ENCODE measurements at regions not wholly inside any gene's neighbourhood (a gene's known extent, or its start where the extent isn't known, plus 50 kb on each side); places are given as distances from the start of the nearest gene placed in this dataset.

GRCh38 chr11:91866642-91867041 is 358.0 kb upstream of the FAT3 start:
- DNase-seq (ENCODE audit: low spot score) = no peak
- TF ChIP-seq KAT7 (CRISPR knock-in tag; IDR thresholded peaks at IDR 0.05; ENCODE audit: borderline replicate concordance) = no peak
- no peak for TF ChIP-seq FOXP4 (CRISPR knock-in tag; IDR thresholded peaks at IDR 0.05)
- no peak for TF ChIP-seq ZNF263 (CRISPR knock-in tag; IDR thresholded peaks at IDR 0.05; ENCODE audit: low read depth)
- TF ChIP-seq, protein P1, sequence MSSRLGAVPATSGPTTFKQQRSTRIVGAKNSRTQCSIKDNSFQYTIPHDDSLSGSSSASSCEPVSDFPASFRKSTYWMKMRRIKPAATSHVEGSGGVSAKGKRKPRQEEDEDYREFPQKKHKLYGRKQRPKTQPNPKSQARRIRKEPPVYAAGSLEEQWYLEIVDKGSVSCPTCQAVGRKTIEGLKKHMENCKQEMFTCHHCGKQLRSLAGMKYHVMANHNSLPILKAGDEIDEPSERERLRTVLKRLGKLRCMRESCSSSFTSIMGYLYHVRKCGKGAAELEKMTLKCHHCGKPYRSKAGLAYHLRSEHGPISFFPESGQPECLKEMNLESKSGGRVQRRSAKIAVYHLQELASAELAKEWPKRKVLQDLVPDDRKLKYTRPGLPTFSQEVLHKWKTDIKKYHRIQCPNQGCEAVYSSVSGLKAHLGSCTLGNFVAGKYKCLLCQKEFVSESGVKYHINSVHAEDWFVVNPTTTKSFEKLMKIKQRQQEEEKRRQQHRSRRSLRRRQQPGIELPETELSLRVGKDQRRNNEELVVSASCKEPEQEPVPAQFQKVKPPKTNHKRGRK (CRISPR knock-in tag; IDR thresholded peaks at IDR 0.05; ENCODE audit: borderline replicate concordance) = no peak
- TF ChIP-seq, protein P2, sequence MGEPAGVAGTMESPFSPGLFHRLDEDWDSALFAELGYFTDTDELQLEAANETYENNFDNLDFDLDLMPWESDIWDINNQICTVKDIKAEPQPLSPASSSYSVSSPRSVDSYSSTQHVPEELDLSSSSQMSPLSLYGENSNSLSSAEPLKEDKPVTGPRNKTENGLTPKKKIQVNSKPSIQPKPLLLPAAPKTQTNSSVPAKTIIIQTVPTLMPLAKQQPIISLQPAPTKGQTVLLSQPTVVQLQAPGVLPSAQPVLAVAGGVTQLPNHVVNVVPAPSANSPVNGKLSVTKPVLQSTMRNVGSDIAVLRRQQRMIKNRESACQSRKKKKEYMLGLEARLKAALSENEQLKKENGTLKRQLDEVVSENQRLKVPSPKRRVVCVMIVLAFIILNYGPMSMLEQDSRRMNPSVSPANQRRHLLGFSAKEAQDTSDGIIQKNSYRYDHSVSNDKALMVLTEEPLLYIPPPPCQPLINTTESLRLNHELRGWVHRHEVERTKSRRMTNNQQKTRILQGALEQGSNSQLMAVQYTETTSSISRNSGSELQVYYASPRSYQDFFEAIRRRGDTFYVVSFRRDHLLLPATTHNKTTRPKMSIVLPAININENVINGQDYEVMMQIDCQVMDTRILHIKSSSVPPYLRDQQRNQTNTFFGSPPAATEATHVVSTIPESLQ (CRISPR knock-in tag; IDR thresholded peaks at IDR 0.05) = no peak
- TF ChIP-seq ZNF425 (CRISPR knock-in tag; conservative IDR thresholded peaks at IDR 0.05) = no peak
- TF ChIP-seq STAT6 (CRISPR knock-in tag; conservative IDR thresholded peaks at IDR 0.05; ENCODE audit: low read depth) = no peak
- H3K36me3 Mint-ChIP-seq = no peaks in the 10 kb centered on the region
- no peaks in the 10 kb centered on the region for H3K27me3 Mint-ChIP-seq (ENCODE audit: low read depth)
- no peaks in the 10 kb centered on the region for H3K9me3 Mint-ChIP-seq
- ChIA-PET POLR2A (no interaction called here), CTCF (no interaction called here)
- H3K27ac Mint-ChIP-seq = no peak overlapping the region
- no peak overlapping the region for H3K4me3 Mint-ChIP-seq
- H3K4me1 Mint-ChIP-seq = peaks cover 24% of the 10 kb centered on the region
- no peak for ATAC-seq

- POLR2A ChIA-PET = interaction anchor here (0.5 kb wide), 1 partner anchor 48 kb away, joined by 3 read pairs; no protein-coding TSS in a partner anchor
- DNase-seq (ENCODE audit: low spot score) (no peak), ATAC-seq (no peak)
- no peaks in the 10 kb centered on the region for H3K9me3 Mint-ChIP-seq
- H3K36me3 Mint-ChIP-seq = no peaks in the 10 kb centered on the region
- CTCF ChIA-PET = no interaction called here
- H3K4me1 Mint-ChIP-seq = no peaks in the 10 kb centered on the region
- no peaks in the 10 kb centered on the region for H3K27me3 Mint-ChIP-seq (ENCODE audit: low read depth)
- H3K4me3 Mint-ChIP-seq = no peak overlapping the region
- TF ChIP-seq ATF1 (CRISPR knock-in tag; IDR thresholded peaks at IDR 0.05) (no peak), ZNF396 (CRISPR knock-in tag; IDR thresholded peaks at IDR 0.05; ENCODE audit: borderline replicate concordance) (no peak), MAX (CRISPR knock-in tag; IDR thresholded peaks at IDR 0.05) (no peak), OVOL2 (CRISPR knock-in tag; IDR thresholded peaks at IDR 0.05; ENCODE audit: borderline replicate concordance) (no peak), SOX15 (CRISPR knock-in tag; IDR thresholded peaks at IDR 0.05) (no peak)
- TF ChIP-seq, protein P3, sequence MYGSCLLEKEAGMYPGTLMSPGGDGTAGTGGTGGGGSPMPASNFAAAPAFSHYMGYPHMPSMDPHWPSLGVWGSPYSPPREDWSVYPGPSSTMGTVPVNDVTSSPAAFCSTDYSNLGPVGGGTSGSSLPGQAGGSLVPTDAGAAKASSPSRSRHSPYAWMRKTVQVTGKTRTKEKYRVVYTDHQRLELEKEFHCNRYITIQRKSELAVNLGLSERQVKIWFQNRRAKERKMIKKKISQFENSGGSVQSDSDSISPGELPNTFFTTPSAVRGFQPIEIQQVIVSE (CRISPR knock-in tag; IDR thresholded peaks at IDR 0.05; ENCODE audit: borderline replicate concordance) = no peak
- TF ChIP-seq, protein P4, sequence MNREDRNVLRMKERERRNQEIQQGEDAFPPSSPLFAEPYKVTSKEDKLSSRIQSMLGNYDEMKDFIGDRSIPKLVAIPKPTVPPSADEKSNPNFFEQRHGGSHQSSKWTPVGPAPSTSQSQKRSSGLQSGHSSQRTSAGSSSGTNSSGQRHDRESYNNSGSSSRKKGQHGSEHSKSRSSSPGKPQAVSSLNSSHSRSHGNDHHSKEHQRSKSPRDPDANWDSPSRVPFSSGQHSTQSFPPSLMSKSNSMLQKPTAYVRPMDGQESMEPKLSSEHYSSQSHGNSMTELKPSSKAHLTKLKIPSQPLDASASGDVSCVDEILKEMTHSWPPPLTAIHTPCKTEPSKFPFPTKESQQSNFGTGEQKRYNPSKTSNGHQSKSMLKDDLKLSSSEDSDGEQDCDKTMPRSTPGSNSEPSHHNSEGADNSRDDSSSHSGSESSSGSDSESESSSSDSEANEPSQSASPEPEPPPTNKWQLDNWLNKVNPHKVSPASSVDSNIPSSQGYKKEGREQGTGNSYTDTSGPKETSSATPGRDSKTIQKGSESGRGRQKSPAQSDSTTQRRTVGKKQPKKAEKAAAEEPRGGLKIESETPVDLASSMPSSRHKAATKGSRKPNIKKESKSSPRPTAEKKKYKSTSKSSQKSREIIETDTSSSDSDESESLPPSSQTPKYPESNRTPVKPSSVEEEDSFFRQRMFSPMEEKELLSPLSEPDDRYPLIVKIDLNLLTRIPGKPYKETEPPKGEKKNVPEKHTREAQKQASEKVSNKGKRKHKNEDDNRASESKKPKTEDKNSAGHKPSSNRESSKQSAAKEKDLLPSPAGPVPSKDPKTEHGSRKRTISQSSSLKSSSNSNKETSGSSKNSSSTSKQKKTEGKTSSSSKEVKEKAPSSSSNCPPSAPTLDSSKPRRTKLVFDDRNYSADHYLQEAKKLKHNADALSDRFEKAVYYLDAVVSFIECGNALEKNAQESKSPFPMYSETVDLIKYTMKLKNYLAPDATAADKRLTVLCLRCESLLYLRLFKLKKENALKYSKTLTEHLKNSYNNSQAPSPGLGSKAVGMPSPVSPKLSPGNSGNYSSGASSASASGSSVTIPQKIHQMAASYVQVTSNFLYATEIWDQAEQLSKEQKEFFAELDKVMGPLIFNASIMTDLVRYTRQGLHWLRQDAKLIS (CRISPR knock-in tag; IDR thresholded peaks at IDR 0.05; ENCODE audit: borderline replicate concordance) = no peak
- TF ChIP-seq, protein P5, sequence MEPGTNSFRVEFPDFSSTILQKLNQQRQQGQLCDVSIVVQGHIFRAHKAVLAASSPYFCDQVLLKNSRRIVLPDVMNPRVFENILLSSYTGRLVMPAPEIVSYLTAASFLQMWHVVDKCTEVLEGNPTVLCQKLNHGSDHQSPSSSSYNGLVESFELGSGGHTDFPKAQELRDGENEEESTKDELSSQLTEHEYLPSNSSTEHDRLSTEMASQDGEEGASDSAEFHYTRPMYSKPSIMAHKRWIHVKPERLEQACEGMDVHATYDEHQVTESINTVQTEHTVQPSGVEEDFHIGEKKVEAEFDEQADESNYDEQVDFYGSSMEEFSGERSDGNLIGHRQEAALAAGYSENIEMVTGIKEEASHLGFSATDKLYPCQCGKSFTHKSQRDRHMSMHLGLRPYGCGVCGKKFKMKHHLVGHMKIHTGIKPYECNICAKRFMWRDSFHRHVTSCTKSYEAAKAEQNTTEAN (CRISPR knock-in tag; IDR thresholded peaks at IDR 0.05) = no peak
- H3K27ac Mint-ChIP-seq = no peak overlapping the region
These were observed 364.0 kb upstream of the FAT3 start for GRCh38 chr11:91860661-91861060.
